ENCODE measurements at regions not wholly inside any gene's neighbourhood (a gene's known extent, or its start where the extent isn't known, plus 50 kb on each side); places are given as distances from the start of the nearest gene placed in this dataset.

- DNase-seq = no peak
These were observed 157.3 kb downstream of the SLC30A10 start for GRCh38 chr1:219771080-219771479.

GRCh38 chr1:219763321-219763720 is 150.4 kb upstream of the ZC3H11B start:
- no peak for DNase-seq

- DNase-seq = no peak
These were observed 148.4 kb upstream of the ZC3H11B start for GRCh38 chr1:219761208-219761860.

GRCh38 chr1:219759095-219759494 is 146.2 kb upstream of the ZC3H11B start:
- DNase-seq = no peak

- no peak for DNase-seq
These were observed 145.0 kb upstream of the ZC3H11B start for GRCh38 chr1:219757890-219758289.

- no peak for DNase-seq
These were observed 142.3 kb upstream of the ZC3H11B start for GRCh38 chr1:219755234-219755633.

GRCh38 chr1:219754767-219755166 is 141.9 kb upstream of the ZC3H11B start:
- DNase-seq = no peak

GRCh38 chr1:219753914-219754313 is 141.0 kb upstream of the ZC3H11B start:
- DNase-seq = no peak

- DNase-seq = no peak
These were observed 139.7 kb upstream of the ZC3H11B start for GRCh38 chr1:219752645-219753044.

GRCh38 chr1:219751870-219752507 is 139.1 kb upstream of the ZC3H11B start:
- no peak for DNase-seq

- no peak for DNase-seq
These were observed 136.5 kb upstream of the ZC3H11B start for GRCh38 chr1:219749370-219749769.

GRCh38 chr1:219746141-219746540 is 133.2 kb upstream of the ZC3H11B start:
- DNase-seq = no peak

- no peak for DNase-seq
These were observed 132.0 kb upstream of the ZC3H11B start for GRCh38 chr1:219744652-219745469.

GRCh38 chr1:219741011-219741970 is 128.4 kb upstream of the ZC3H11B start:
- no peak for DNase-seq

GRCh38 chr1:219733511-219734174 is 120.7 kb upstream of the ZC3H11B start:
- no peak for DNase-seq

GRCh38 chr1:219732814-219733491 is 120.0 kb upstream of the ZC3H11B start:
- no peak for DNase-seq

GRCh38 chr1:219731771-219732170 is 118.9 kb upstream of the ZC3H11B start:
- no peak for DNase-seq

GRCh38 chr1:219726480-219727272 is 113.8 kb upstream of the ZC3H11B start:
- no peak for DNase-seq

- no peak for DNase-seq
These were observed 111.5 kb upstream of the ZC3H11B start for GRCh38 chr1:219724440-219724839.

- no peak for DNase-seq
These were observed 104.6 kb upstream of the ZC3H11B start for GRCh38 chr1:219717536-219717935.
